UCSD-AML1 (cell line): ENCODE measurements at regions not wholly inside any gene's neighbourhood (a gene's known extent, or its start where the extent isn't known, plus 50 kb on each side); places are given as distances from the start of the nearest gene placed in this dataset.

Experiments used
- DNase-seq: peaks from one replicate; lab custom pipeline; 2025; ENCODE audit not compliant: unreplicated experiment; lab: John Stamatoyannopoulos, UW

GRCh38 chr5:171647043-171647903, 138.3 kb upstream of the SMIM23 start:
- DNase-seq = peak; percentile 55

GRCh38 chr5:171647904-171648260, 137.7 kb upstream of the SMIM23 start:
- no peak for DNase-seq

- no peak for DNase-seq
Observed at GRCh38 chr5:171648279-171649074, 137.1 kb upstream of the SMIM23 start.

- no peak for DNase-seq
Observed at GRCh38 chr5:171649075-171649401, 136.6 kb upstream of the SMIM23 start.

- no peak for DNase-seq
Observed at GRCh38 chr5:171650597-171650996, 135.0 kb upstream of the SMIM23 start.

- DNase-seq = no peak
Observed at GRCh38 chr5:171651102-171651501, 134.5 kb upstream of the SMIM23 start.

- DNase-seq = no peak
Observed at GRCh38 chr5:171654881-171655280, 130.7 kb upstream of the SMIM23 start.

- DNase-seq = no peak
Observed at GRCh38 chr5:171657473-171657872, 128.1 kb upstream of the SMIM23 start.

GRCh38 chr5:171659896-171660295, 125.7 kb upstream of the SMIM23 start:
- DNase-seq = no peak

- no peak for DNase-seq
Observed at GRCh38 chr5:171660434-171660833, 125.2 kb upstream of the SMIM23 start.

GRCh38 chr5:171661143-171661542, 124.5 kb upstream of the SMIM23 start:
- DNase-seq = no peak

- DNase-seq = no peak
Observed at GRCh38 chr5:171663311-171664085, 122.1 kb upstream of the SMIM23 start.

- DNase-seq = no peak
Observed at GRCh38 chr5:171664489-171664888, 121.1 kb upstream of the SMIM23 start.

- no peak for DNase-seq
Observed at GRCh38 chr5:171666815-171667214, 118.8 kb upstream of the SMIM23 start.

GRCh38 chr5:171667341-171668096, 118.1 kb upstream of the SMIM23 start:
- no peak for DNase-seq

- DNase-seq = no peak
Observed at GRCh38 chr5:171668097-171668412, 117.6 kb upstream of the SMIM23 start.

GRCh38 chr5:171669571-171669970, 116.0 kb upstream of the SMIM23 start:
- no peak for DNase-seq

- DNase-seq = no peak
Observed at GRCh38 chr5:171672556-171672955, 113.1 kb upstream of the SMIM23 start.

- no peak for DNase-seq
Observed at GRCh38 chr5:171673328-171673727, 112.3 kb upstream of the SMIM23 start.

- no peak for DNase-seq
Observed at GRCh38 chr5:171673840-171674239, 111.8 kb upstream of the SMIM23 start.

GRCh38 chr5:171675511-171675910, 110.1 kb upstream of the SMIM23 start:
- no peak for DNase-seq
